ENCODE measurements at regions not wholly inside any gene's neighbourhood (a gene's known extent, or its start where the extent isn't known, plus 50 kb on each side); places are given as distances from the start of the nearest gene placed in this dataset.

DNA sequence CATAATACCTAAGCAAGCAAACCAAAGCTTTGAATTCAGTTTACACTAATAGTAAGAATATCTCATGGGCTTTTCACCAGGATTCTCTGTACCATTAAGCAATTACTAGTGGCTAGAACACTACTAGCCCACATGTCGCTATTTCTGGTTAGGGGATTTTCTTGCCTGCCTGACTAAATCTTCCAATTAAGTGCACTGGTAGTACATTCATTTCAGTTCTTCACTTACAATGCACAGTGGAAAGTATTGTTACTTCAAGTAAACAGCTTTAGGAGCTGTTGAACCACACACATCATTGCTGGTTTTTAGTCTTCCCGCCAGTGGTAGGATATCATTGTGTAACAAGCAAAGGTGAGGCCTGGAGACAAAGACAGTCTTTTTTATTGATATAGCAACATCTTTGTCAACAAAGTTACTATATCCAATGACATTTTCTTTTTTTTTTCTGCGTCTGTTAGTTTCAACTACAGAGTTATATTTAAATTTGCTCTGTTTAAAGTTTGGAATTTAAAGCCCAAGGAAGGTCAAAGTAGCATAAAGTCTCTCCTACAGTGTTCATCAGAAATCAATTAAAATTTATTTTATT lies 826.8 kb upstream of the NR2F2 start:
- H3K27me3 ChIP-seq (ENCODE audit: insufficient read depth) = no peaks in the 10 kb centered on the region
- no peak overlapping the region for H3K4me3 ChIP-seq
- no peaks in the 10 kb centered on the region for H3K79me2 ChIP-seq (replicated peaks; ENCODE audit: insufficient read depth)
- H3K27ac Mint-ChIP-seq = no peak overlapping the region
- DNase-seq (ENCODE audit: low spot score) = no peak
- H2AFZ ChIP-seq = no peak overlapping the region
- H3K4me3 Mint-ChIP-seq = no peak overlapping the region
- no peaks in the 10 kb centered on the region; the same call in 2 of the 3 replicates for H3K9me3 Mint-ChIP-seq
- no peak overlapping the region for H3K4me2 ChIP-seq
- H3K36me3 ChIP-seq (ENCODE audit: insufficient read depth) = no peaks in the 10 kb centered on the region
- no peaks in the 10 kb centered on the region for H3K27me3 Mint-ChIP-seq (ENCODE audit: insufficient read depth, low read depth, poor library complexity)
- TF ChIP-seq, protein P1, sequence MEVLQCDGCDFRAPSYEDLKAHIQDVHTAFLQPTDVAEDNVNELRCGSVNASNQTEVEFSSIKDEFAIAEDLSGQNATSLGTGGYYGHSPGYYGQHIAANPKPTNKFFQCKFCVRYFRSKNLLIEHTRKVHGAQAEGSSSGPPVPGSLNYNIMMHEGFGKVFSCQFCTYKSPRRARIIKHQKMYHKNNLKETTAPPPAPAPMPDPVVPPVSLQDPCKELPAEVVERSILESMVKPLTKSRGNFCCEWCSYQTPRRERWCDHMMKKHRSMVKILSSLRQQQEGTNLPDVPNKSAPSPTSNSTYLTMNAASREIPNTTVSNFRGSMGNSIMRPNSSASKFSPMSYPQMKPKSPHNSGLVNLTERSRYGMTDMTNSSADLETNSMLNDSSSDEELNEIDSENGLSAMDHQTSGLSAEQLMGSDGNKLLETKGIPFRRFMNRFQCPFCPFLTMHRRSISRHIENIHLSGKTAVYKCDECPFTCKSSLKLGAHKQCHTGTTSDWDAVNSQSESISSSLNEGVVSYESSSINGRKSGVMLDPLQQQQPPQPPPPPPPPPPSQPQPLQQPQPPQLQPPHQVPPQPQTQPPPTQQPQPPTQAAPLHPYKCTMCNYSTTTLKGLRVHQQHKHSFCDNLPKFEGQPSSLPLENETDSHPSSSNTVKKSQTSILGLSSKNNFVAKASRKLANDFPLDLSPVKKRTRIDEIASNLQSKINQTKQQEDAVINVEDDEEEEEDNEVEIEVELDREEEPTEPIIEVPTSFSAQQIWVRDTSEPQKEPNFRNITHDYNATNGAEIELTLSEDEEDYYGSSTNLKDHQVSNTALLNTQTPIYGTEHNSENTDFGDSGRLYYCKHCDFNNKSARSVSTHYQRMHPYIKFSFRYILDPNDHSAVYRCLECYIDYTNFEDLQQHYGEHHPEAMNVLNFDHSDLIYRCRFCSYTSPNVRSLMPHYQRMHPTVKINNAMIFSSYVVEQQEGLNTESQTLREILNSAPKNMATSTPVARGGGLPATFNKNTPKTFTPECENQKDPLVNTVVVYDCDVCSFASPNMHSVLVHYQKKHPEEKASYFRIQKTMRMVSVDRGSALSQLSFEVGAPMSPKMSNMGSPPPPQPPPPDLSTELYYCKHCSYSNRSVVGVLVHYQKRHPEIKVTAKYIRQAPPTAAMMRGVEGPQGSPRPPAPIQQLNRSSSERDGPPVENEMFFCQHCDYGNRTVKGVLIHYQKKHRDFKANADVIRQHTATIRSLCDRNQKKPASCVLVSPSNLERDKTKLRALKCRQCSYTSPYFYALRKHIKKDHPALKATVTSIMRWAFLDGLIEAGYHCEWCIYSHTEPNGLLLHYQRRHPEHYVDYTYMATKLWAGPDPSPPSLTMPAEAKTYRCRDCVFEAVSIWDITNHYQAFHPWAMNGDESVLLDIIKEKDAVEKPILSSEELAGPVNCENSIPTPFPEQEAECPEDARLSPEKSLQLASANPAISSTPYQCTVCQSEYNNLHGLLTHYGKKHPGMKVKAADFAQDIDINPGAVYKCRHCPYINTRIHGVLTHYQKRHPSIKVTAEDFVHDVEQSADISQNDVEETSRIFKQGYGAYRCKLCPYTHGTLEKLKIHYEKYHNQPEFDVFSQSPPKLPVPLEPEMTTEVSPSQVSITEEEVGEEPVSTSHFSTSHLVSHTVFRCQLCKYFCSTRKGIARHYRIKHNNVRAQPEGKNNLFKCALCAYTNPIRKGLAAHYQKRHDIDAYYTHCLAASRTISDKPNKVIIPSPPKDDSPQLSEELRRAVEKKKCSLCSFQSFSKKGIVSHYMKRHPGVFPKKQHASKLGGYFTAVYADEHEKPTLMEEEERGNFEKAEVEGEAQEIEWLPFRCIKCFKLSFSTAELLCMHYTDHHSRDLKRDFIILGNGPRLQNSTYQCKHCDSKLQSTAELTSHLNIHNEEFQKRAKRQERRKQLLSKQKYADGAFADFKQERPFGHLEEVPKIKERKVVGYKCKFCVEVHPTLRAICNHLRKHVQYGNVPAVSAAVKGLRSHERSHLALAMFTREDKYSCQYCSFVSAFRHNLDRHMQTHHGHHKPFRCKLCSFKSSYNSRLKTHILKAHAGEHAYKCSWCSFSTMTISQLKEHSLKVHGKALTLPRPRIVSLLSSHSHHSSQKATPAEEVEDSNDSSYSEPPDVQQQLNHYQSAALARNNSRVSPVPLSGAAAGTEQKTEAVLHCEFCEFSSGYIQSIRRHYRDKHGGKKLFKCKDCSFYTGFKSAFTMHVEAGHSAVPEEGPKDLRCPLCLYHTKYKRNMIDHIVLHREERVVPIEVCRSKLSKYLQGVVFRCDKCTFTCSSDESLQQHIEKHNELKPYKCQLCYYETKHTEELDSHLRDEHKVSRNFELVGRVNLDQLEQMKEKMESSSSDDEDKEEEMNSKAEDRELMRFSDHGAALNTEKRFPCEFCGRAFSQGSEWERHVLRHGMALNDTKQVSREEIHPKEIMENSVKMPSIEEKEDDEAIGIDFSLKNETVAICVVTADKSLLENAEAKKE (CRISPR knock-in tag; IDR thresholded peaks at IDR 0.05) = no peak
- TF ChIP-seq ETS1 (IDR thresholded peaks at IDR 0.05) = no peak
- no peak for TF ChIP-seq NANOG (IDR thresholded peaks at IDR 0.05; ENCODE audit: borderline replicate concordance)
- no peak for TF ChIP-seq POLR2AphosphoS5 (IDR thresholded peaks at IDR 0.05; ENCODE audit: low read depth)
- TF ChIP-seq EZH2phosphoT487 (IDR thresholded peaks at IDR 0.05; ENCODE audit: unreplicated experiment) = no peak
- TF ChIP-seq ZNF114 (CRISPR knock-in tag; IDR thresholded peaks at IDR 0.05) = no peak
- TF ChIP-seq ZNF331 (CRISPR knock-in tag; IDR thresholded peaks at IDR 0.05; ENCODE audit: low read depth) = no peak
- TF ChIP-seq JUNB (IDR thresholded peaks at IDR 0.05; ENCODE audit: unreplicated experiment) = no peak
- TF ChIP-seq, protein P2, sequence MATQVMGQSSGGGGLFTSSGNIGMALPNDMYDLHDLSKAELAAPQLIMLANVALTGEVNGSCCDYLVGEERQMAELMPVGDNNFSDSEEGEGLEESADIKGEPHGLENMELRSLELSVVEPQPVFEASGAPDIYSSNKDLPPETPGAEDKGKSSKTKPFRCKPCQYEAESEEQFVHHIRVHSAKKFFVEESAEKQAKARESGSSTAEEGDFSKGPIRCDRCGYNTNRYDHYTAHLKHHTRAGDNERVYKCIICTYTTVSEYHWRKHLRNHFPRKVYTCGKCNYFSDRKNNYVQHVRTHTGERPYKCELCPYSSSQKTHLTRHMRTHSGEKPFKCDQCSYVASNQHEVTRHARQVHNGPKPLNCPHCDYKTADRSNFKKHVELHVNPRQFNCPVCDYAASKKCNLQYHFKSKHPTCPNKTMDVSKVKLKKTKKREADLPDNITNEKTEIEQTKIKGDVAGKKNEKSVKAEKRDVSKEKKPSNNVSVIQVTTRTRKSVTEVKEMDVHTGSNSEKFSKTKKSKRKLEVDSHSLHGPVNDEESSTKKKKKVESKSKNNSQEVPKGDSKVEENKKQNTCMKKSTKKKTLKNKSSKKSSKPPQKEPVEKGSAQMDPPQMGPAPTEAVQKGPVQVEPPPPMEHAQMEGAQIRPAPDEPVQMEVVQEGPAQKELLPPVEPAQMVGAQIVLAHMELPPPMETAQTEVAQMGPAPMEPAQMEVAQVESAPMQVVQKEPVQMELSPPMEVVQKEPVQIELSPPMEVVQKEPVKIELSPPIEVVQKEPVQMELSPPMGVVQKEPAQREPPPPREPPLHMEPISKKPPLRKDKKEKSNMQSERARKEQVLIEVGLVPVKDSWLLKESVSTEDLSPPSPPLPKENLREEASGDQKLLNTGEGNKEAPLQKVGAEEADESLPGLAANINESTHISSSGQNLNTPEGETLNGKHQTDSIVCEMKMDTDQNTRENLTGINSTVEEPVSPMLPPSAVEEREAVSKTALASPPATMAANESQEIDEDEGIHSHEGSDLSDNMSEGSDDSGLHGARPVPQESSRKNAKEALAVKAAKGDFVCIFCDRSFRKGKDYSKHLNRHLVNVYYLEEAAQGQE (IDR thresholded peaks at IDR 0.05; ENCODE audit: unreplicated experiment) = no peak
- TF ChIP-seq STAT1 (IDR thresholded peaks at IDR 0.05; ENCODE audit: unreplicated experiment) = no peak
- H3K9me2 ChIP-seq (ENCODE audit: insufficient read depth) = no peaks in the 10 kb centered on the region
- no peaks in the 10 kb centered on the region for H4K20me1 ChIP-seq (replicated peaks; ENCODE audit: insufficient read depth)
- no peaks in the 10 kb centered on the region for H3K36me3 Mint-ChIP-seq (ENCODE audit: low read depth)
- no peak overlapping the region for H3K27ac ChIP-seq (ENCODE audit: low read depth)
- H3K4me1 ChIP-seq (ENCODE audit: insufficient read depth) = no peaks in the 10 kb centered on the region
- H3F3A ChIP-seq (replicated peaks; ENCODE audit: low read depth) = no peaks in the 10 kb centered on the region
- H3K4me1 Mint-ChIP-seq = no peaks in the 10 kb centered on the region
- ATAC-seq = no peak
